ENCODE measurements at regions not wholly inside any gene's neighbourhood (a gene's known extent, or its start where the extent isn't known, plus 50 kb on each side); places are given as distances from the start of the nearest gene placed in this dataset.
"Not testable (repeated sequence)": the region's sequence is repeated elsewhere in the genome, so short reads cannot be mapped to it uniquely, and the experiment has no call there.

- no peak overlapping the region for H3K4me3 ChIP-seq (ENCODE audit: low read length)
- H3K4me1 ChIP-seq (ENCODE audit: insufficient read depth, low read length), result peaks cover 28% of the 10 kb centered on the region
- H3K9me3 ChIP-seq (ENCODE audit: low read depth, low read length), result no peaks in the 10 kb centered on the region
- no peaks in the 10 kb centered on the region for H3K27me3 ChIP-seq (ENCODE audit: insufficient read depth, low read length)
These were observed 101.8 kb upstream of the SGK1 start for GRCh38 chr6:134419716-134420115.

- Histone ChIP-seq H3K9me3 (ENCODE audit: low read depth, low read length) (no peaks in the 10 kb centered on the region), H3K4me1 (ENCODE audit: insufficient read depth, low read length) (peaks cover 39% of the 10 kb centered on the region), H3K27me3 (ENCODE audit: insufficient read depth, low read length) (no peaks in the 10 kb centered on the region), H3K4me3 (ENCODE audit: low read length) (no peak overlapping the region)
These were observed 98.7 kb upstream of the SGK1 start for GRCh38 chr6:134416418-134417154.

GRCh38 chr6:134415656-134416055 is 97.7 kb upstream of the SGK1 start:
- Histone ChIP-seq H3K27me3 (ENCODE audit: insufficient read depth, low read length) (no peaks in the 10 kb centered on the region), H3K4me1 (ENCODE audit: insufficient read depth, low read length) (peaks cover 39% of the 10 kb centered on the region), H3K9me3 (ENCODE audit: low read depth, low read length) (no peaks in the 10 kb centered on the region), H3K4me3 (ENCODE audit: low read length) (no peak overlapping the region)

- Histone ChIP-seq H3K9me3 (ENCODE audit: low read depth, low read length) (no peaks in the 10 kb centered on the region), H3K4me1 (ENCODE audit: insufficient read depth, low read length) (peaks cover 39% of the 10 kb centered on the region), H3K27me3 (ENCODE audit: insufficient read depth, low read length) (no peaks in the 10 kb centered on the region), H3K4me3 (ENCODE audit: low read length) (no peak overlapping the region)
These were observed 97.3 kb upstream of the SGK1 start for GRCh38 chr6:134415194-134415593.

GRCh38 chr6:134414793-134415192 is 96.9 kb upstream of the SGK1 start:
- no peaks in the 10 kb centered on the region for H3K9me3 ChIP-seq (ENCODE audit: low read depth, low read length)
- no peak overlapping the region for H3K4me3 ChIP-seq (ENCODE audit: low read length)
- H3K27me3 ChIP-seq (ENCODE audit: insufficient read depth, low read length), result no peaks in the 10 kb centered on the region
- H3K4me1 ChIP-seq (ENCODE audit: insufficient read depth, low read length), result peaks cover 39% of the 10 kb centered on the region

GRCh38 chr6:134413241-134413643 is 95.3 kb upstream of the SGK1 start:
- Histone ChIP-seq H3K27me3 (ENCODE audit: insufficient read depth, low read length) (no peaks in the 10 kb centered on the region), H3K4me3 (ENCODE audit: low read length) (no peak overlapping the region), H3K4me1 (ENCODE audit: insufficient read depth, low read length) (peaks cover 39% of the 10 kb centered on the region), H3K9me3 (ENCODE audit: low read depth, low read length) (no peaks in the 10 kb centered on the region)

GRCh38 chr6:134410541-134410940 is 92.6 kb upstream of the SGK1 start:
- peaks cover 31% of the 10 kb centered on the region for H3K4me1 ChIP-seq (ENCODE audit: insufficient read depth, low read length)
- no peak overlapping the region for H3K4me3 ChIP-seq (ENCODE audit: low read length)

GRCh38 chr6:134407791-134408190 is 89.9 kb upstream of the SGK1 start:
- Histone ChIP-seq H3K4me3 (ENCODE audit: low read length) (no peak overlapping the region), H3K27me3 (ENCODE audit: insufficient read depth, low read length) (no peaks in the 10 kb centered on the region), H3K9me3 (ENCODE audit: low read depth, low read length) (no peaks in the 10 kb centered on the region), H3K4me1 (ENCODE audit: insufficient read depth, low read length) (peaks cover 10% of the 10 kb centered on the region)

More at GRCh38 chr6:134410541-134410940, 92.6 kb upstream of the SGK1 start:
- H3K27me3 ChIP-seq (ENCODE audit: insufficient read depth, low read length), result no peaks in the 10 kb centered on the region
- H3K9me3 ChIP-seq (ENCODE audit: low read depth, low read length), result no peaks in the 10 kb centered on the region

GRCh38 chr6:134406311-134406710 is 88.4 kb upstream of the SGK1 start:
- no peak overlapping the region for H3K4me3 ChIP-seq (ENCODE audit: low read length)
- no peaks in the 10 kb centered on the region for H3K9me3 ChIP-seq (ENCODE audit: low read depth, low read length)
- no peaks in the 10 kb centered on the region for H3K27me3 ChIP-seq (ENCODE audit: insufficient read depth, low read length)
- peaks cover 10% of the 10 kb centered on the region for H3K4me1 ChIP-seq (ENCODE audit: insufficient read depth, low read length)

- H3K4me1 ChIP-seq (ENCODE audit: insufficient read depth, low read length), result peaks cover 10% of the 10 kb centered on the region
- H3K27me3 ChIP-seq (ENCODE audit: insufficient read depth, low read length), result no peaks in the 10 kb centered on the region
- no peaks in the 10 kb centered on the region for H3K9me3 ChIP-seq (ENCODE audit: low read depth, low read length)
- H3K4me3 ChIP-seq (ENCODE audit: low read length), result no peak overlapping the region
These were observed 87.6 kb upstream of the SGK1 start for GRCh38 chr6:134405386-134406087.

- H3K9me3 ChIP-seq (ENCODE audit: low read depth, low read length); H3K27me3 ChIP-seq (ENCODE audit: insufficient read depth, low read length); H3K4me3 ChIP-seq (ENCODE audit: low read length): not testable (repeated sequence)
- H3K4me1 ChIP-seq (ENCODE audit: insufficient read depth, low read length), result peaks cover 16% of the 10 kb centered on the region
These were observed 85.4 kb upstream of the SGK1 start for GRCh38 chr6:134403312-134403711.

GRCh38 chr6:134402372-134402984 is 84.6 kb upstream of the SGK1 start:
- no peaks in the 10 kb centered on the region for H3K27me3 ChIP-seq (ENCODE audit: insufficient read depth, low read length)
- H3K4me3 ChIP-seq (ENCODE audit: low read length), result no peak overlapping the region
- H3K9me3 ChIP-seq (ENCODE audit: low read depth, low read length), result no peaks in the 10 kb centered on the region
- peaks cover 13% of the 10 kb centered on the region for H3K4me1 ChIP-seq (ENCODE audit: insufficient read depth, low read length)

- peaks cover 13% of the 10 kb centered on the region for H3K4me1 ChIP-seq (ENCODE audit: insufficient read depth, low read length)
- no peaks in the 10 kb centered on the region for H3K9me3 ChIP-seq (ENCODE audit: low read depth, low read length)
- no peaks in the 10 kb centered on the region for H3K27me3 ChIP-seq (ENCODE audit: insufficient read depth, low read length)
- H3K4me3 ChIP-seq (ENCODE audit: low read length), result no peak overlapping the region
These were observed 83.0 kb upstream of the SGK1 start for GRCh38 chr6:134400941-134401340.

- Histone ChIP-seq H3K9me3 (ENCODE audit: low read depth, low read length) (no peaks in the 10 kb centered on the region), H3K4me1 (ENCODE audit: insufficient read depth, low read length) (peaks cover 13% of the 10 kb centered on the region), H3K4me3 (ENCODE audit: low read length) (no peak overlapping the region), H3K27me3 (ENCODE audit: insufficient read depth, low read length) (no peaks in the 10 kb centered on the region)
These were observed 80.5 kb upstream of the SGK1 start for GRCh38 chr6:134398453-134398852.

- H3K9me3 ChIP-seq (ENCODE audit: low read depth, low read length), result no peaks in the 10 kb centered on the region
- H3K27me3 ChIP-seq (ENCODE audit: insufficient read depth, low read length), result no peaks in the 10 kb centered on the region
- no peak overlapping the region for H3K4me3 ChIP-seq (ENCODE audit: low read length)
- peaks cover 13% of the 10 kb centered on the region for H3K4me1 ChIP-seq (ENCODE audit: insufficient read depth, low read length)
These were observed 79.8 kb upstream of the SGK1 start for GRCh38 chr6:134397676-134398075.
